GM21390 (cell line): ENCODE measurements at regions not wholly inside any gene's neighbourhood (a gene's known extent, or its start where the extent isn't known, plus 50 kb on each side); places are given as distances from the start of the nearest gene placed in this dataset.

ENCODE experiments used
- ATAC-seq: cut with Tn5 transposase; IDR thresholded peaks from one replicate; pipeline ENCODE4 v1.9.1; 2021; ENCODE audit not compliant: unreplicated experiment

DNA sequence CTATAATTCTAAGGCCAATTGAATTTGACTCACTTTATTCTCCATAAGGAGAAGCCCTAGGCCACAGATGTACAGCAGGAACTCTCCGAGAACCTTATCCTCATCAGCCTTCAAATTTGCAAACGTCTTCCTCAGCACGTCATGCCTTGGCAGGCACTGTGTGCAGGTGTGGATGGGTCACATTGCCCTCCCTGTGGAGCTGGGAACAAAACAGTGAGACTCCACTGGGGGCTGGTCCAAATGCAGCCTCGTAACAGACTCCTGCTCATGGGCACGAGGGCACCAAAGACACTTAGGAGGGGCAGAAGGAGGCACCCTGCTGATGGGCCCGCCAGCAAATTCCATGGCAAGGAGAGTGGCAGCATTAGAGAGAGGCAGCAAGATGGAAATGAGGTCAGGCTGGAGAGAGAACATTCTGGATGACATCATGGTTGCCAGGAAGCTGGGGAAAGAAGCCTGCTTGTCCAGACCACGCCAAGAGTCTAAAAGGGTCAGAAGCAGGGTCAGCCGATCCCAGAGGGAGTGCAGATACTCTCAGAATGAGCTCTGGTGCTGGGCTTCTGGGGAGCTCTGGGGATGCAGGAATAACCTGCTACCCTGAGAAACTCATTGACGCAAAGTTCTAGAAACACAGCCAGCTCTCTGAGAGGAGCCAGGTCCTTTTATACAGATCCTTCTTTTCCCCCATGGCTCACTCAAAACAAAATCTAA, 242.2 kb downstream of the B3GLCT start:
- no peak for ATAC-seq

DNA sequence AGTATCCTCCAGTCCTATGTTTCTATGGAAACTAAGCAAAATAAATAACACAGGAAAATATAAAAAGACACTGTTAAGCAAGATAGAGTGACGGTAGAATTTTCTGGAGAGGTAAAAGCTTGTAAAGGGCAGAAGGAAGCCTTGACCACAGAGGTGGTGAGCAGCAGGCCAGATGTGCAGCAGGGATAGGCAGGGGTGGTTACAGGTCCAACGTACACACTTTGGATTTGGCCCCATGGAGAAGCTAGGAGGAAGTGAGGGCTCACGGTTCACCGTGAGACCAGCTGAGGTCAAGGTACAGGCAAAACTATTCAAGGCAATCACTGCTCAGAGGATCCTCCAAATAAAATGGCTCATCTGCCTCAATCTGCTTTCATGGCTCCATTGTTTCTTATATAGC, 242.8 kb downstream of the B3GLCT start:
- no peak for ATAC-seq

DNA sequence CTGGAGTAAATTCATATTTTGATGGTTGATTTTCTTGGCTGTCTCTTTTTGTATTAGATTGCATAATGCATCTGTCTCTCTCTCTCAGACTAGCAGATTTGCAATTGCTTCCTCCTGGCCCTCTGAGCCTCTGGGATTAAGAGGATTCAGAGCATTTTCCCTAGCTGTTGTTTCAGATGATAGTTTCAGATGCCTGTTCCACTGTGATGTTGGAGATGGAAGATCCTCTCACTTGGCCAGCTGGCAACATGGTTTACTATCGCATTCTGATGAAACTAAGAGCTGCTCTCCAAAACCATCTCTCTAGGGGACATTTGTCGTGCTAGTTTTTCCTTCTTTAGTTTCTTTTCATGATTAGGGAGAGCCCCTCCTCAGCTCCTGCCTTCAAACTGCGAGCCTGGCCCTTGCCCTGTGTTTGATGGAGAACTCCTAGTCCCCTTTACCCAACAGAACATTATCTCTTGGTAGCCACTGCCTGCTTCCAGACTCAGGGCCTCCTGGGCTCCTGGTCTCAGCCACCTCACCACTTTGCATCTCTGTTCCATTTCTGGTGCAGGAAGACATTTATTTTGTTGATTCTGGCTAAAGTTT, 244.6 kb downstream of the B3GLCT start:
- ATAC-seq, result no peak

DNA sequence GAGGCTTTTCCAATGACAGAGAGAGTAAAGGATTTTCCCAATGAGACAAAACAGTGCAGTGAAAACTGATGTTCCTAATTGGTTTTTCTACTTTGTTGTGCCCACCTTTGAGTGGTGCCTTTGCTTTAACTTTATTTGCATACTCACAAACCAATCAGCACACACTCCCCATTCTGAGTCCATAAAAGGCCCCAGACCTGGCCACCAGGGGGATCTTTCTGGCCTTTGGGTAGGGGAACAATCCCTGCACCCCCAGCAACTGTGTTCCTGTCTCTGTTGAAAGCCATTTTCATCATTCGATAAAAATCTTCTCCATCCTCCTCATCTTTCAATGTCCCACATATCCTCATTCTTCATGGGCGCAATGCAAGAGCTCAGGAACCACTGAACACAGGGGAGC, 252.8 kb downstream of the B3GLCT start:
- no peak for ATAC-seq

DNA sequence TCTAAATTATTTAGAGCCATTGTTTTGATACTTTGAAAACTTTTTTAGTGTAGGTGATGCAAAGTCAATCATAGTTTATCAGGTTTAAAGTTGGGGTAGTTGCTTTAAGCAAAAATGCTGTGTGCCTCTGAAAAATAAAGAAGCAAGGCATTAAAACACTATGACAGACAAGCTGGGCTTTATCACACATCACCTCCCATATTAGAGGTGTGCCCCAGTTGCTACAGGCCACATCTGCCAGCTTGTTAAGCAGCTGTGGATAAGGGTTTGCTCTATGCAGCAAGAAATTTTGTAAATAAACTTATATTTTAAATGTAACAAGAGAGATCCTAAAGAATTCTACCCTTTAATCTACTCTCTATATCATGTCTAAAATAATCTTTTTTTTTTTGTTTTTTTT, 255.8 kb downstream of the B3GLCT start:
- no peak for ATAC-seq

DNA sequence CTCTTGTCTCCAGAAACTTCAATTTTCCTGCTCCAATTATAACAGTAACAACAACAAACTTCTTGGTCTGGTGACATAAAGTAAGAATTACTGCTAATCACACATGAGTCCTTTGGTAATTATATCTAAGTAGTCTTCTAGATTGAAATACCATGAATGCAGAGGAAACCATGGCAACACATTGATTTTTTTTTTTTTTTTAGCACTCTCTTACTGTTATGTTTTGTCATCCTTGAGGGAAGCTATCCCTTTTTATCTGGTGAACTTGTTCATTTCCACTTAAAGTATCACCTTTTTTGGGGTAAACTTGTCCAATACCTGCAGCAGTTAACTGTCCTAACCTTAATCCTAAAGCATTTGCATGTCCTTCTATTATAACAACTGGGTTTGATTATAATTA, 256.3 kb downstream of the B3GLCT start:
- ATAC-seq, result no peak

DNA sequence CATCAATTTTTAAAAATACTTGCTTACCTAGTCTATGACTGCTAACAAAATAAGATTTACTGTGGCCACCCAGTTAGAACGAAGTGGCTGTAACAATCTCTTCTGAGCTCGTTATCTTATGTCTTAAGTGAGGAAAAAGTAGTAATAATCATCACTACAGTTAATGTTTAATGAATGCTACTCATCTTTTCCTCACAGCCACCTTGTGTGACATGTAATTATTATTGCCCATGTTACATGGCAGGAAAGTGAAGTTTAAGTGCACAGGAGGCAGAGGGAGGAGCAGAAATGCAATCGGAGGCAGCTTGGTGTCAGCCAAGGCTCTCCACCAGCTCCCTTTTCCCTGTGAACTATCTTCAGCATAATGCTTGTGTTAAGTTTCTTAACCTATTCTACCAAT, 260.3 kb downstream of the B3GLCT start:
- ATAC-seq, result no peak

DNA sequence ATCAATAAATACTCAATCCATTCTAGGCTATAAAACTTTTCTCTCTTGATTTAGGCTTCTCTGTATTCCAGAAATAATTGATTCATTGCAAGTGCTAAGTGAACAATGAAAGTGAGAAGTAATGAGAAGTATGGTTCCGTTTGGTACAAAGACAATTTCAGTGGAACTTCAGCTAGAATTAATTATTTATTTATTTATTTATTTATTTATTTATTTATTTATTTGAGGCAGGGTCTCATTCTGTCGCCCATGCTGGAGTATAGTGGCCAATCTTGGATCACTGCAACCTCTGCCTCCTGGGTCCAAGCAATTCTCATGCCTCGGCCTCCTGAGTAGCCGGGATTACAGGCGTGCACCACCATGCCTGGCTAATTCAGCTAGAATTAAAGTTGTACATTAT, 262.1 kb downstream of the B3GLCT start:
- no peak for ATAC-seq

DNA sequence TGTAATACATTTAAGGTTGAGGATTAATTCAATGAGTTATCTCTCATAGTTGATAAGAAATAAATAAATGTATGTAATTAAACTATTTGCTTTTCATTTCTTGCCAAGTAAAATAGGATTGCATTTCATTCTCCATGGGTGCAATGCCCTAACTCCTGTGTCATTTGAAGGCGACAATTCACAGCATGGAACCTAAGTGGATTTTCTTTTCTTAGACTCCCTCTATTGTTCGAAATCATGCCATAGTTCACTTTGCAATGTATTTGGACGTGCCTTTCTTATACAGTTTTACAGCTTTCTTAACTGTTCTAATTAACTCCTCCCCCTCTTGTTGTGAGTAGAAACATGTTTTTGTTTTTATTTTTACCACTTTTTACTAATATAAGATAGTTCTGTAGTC, 263.0 kb downstream of the B3GLCT start:
- no peak for ATAC-seq

DNA sequence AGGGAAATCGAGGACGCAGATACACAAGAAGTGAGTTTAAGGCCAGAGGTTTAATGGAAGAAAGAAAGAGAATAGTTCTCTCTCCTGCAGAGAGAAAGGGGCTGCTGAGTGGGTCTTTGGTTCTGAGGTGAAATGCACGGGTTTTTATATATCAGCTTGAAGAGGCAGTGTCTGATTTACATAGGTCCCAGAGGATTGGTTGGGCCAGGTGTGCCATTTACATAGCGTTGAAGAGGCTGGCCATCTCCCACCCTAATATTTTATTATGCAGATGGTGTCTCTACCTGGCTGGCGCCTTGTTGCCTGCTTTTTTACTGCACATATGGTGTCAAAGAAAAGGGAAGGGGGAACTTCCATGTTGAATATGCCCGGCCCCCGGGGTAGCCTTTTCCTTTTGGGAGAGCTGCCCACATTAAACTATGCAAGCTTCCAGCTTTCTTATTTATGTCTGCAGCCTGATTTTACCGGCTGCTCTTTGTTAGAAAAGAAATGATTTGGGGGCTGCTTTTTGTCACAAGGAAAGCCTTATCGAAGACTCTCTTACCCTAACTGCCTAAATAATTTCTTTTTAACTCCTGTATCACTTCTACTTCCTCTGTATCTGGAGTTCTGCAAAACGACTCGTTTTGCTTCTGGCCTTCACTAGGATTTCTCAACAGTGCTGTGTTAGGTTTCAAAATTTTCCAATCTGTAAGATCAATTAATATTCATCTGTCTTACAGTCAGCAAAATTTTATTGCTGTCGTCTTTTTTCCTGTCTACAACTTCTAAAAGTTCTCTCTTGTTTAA, 268.5 kb downstream of the B3GLCT start:
- no peak for ATAC-seq

DNA sequence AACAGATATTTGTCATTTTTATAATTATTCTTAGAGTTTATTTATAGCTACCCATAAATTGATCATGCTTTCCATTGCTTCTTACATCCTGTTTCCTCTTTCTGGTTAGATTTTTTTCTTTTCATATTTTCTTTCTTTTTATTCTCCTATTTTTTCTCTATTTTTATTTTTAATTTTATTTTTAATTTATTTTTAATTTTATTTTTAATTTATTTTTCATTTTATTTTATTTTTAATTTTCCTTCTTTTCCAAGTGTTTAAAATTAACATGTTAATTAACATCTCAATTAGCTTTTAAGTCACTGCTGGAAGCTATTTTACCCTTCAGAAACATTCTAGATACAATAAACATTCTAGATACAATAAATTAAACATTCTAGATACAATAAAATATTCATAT, 269.6 kb downstream of the B3GLCT start:
- ATAC-seq, result no peak

DNA sequence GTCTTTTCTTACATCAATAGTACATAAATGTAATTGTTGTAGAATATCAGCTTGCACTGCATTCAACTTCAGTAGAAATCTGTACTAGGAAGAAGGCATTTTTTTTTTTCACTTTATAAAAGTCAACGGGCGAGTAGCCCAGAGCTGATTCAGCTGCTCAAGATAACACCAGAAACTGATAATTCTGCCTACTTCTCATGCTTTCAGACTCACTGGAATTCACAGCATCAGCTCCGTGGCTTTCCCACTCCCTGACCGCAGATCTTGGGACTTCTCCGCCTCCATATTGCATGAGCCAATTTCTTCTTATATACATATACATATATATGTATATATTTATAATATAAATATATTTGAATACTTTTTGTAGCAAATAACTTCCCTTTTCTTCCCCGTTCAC, 263.1 kb upstream of the RXFP2 start:
- no peak for ATAC-seq

DNA sequence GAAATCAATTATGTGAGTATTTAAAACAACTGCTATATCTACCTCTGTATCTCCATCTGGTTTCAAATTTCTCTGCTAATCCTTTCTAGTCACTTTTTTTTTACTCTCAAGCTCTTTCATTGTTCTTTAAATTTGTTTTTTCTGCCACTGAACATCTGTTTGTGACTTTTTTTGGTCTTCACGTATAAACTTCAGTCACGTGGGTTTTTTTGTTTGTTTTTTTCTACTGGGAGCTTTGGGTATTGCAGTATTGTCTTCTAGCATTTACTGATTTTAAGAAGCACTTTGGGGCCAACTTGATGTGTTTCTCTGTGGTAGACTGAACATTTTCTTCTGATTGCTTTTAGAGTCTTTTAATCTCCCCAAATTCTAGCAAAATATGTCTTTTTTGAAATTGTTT, 262.6 kb upstream of the RXFP2 start:
- ATAC-seq, result no peak

DNA sequence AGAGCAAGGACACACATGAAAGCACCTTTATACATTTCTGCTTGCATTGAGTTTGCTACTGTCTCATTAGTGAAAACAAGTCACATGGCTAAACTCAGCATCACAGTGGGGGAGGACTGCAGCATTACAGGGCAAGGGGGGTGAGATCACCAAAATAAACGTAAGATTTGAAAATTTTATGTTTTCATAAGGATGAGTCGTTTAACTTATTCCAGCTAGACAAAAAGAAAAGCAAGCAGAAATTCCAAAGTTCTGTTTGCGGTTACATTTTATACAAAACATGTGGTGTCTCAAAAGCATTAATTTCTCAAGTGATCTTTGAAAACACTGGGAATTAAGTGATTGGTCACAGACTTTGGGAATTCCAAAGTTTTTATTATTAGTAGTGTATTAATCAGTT, 261.4 kb upstream of the RXFP2 start:
- no peak for ATAC-seq

DNA sequence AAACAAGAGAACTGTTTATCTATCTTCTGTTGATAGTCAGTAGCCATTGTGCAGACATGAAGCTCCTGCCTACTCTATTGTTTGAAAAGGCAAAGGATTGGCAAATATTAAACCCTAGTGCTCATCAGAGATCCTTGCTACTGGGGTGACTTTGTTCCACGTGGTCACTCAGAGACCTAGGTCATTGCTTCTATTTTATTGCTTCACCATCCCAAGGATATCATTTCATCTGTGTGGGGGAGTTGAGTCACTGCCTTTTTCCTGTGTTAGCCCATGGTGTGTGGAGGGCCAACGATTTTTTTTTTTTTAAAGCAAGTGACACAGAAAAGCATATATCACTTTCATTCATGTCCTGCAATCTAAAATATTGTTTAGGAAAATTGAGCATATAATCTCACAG, 254.1 kb upstream of the RXFP2 start:
- ATAC-seq, result no peak

DNA sequence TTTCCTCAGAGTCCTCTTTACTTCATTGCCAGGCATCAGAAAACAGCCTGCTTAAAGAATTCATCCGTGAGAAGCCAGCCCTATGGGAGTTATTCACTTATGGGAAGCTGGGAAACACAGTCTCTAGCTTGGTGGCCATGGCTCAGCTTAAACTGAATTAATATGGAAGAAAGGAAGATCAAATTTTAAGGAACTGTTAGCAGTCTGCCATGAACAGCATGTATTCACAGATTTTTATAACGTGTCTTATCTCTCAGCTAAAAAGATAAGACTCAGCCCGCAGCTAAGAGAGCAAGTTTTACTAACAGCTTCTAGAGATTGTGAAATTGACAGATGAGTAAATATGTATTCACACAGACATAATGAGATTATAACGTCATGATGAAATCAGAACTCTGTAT, 253.7 kb upstream of the RXFP2 start:
- ATAC-seq, result no peak

DNA sequence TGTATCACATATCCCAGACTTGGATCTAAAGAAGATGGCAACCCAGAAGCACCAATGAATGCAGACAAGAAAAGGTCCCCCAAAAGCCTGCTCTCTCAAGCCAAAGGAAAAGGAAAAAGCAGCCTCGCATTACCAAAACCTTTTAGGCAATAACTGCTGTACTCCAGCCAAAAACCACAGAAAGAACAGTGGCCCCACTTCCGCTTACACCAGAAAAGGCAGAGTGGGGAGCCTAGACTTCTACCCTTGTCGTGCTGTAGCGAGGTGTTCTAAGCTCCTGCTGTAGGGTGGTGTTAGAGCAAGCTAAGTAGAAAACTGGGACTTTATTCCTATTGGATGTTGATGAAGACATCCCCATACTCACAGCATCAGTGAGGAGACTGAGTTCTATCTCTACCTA, 244.0 kb upstream of the RXFP2 start:
- ATAC-seq, result no peak

DNA sequence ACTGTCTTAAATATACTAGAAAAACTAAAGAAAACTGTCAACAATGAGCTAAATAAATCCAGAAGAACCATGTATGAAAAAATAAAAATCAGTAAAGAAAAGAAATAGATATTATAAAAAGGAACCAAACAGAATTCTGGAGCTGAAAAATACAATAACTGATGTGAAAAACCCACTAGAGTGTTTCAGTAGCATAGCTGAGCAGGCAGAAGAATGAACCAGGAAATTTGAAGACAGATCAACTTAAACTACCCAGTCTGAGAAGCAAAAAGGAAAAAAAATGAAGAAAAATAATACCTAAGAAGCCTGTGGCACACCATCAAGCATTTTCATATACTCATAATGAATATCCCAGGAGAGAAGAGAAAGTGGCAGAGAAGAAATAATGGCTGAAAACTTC, 240.1 kb upstream of the RXFP2 start:
- ATAC-seq, result no peak

DNA sequence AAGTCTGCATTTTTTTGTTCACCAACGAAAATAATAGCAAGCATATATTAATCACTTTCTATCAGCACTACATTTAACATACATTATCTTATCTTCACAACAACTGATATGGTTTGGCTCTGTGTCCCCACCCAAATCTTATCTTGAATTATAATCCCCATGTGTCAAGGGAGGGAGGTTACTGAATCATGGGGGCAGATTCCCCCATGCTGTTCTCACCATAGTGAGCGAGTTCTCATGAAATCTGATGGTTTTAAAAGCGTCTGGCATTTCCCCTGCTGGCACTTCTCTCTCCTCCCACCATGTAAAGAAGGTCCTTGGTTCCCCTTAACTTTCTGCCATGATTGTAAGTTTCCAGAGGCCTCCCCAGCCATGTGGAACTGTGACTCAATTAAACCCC, 235.7 kb upstream of the RXFP2 start:
- ATAC-seq, result no peak

DNA sequence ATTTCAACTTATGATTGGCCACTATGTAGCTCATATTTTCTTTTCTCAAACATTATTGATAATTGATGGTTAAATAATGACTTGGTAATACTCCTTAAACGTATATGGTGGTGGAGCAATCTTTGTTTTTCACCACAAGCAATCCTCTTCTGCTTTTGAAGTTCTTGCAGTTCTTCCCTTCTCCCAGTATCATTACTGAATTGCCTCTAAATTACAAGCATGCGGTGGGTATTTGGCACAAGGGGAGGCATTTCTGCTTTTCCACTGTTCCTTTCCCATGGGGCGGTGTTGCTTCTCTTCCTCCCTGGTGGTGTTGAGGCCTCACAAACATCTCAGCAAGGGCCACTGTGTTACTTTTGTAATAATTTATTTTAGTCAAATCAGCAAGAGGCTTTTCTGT, 234.4 kb upstream of the RXFP2 start:
- ATAC-seq, result no peak

DNA sequence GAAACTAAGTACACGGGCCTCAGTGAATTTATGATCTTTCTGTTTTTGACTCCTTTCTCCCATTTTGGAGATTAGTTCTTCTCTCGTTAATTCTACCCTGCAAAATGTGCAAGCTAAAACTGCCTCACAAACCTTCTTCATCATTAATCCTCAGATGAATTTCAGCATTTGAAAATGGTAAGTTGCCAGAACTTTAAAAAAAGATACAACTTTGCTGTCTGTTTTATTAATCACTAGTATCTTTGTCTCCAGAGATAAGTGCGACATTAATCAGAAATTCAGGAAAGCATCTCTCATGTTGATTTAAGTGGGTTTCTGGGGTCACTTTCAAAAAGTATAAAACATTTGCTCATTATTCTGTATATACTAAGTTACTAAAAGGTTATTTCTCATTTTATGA, 227.0 kb upstream of the RXFP2 start:
- ATAC-seq, result no peak

DNA sequence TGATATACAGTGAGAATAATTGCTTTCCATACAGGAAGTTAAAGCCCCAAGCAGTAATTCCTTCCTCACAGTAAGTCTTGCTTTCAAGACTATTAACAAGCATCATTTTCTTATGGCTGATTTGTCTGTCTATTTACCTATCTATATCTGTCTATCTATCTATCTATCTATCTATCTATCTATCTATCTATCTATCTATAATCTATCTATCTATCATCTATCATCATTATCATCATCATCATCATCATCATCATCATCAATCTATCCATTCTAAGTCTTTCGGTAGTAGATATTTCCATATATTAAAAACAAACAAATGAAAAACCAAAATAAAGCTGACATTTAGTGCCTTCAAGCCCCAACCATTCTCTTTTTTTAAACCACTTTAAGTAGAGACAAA, 224.4 kb upstream of the RXFP2 start:
- no peak for ATAC-seq
